Peyer's patch (tissue), 4 donors: ENCODE measurements at regions not wholly inside any gene's neighbourhood (a gene's known extent, or its start where the extent isn't known, plus 50 kb on each side); places are given as distances from the start of the nearest gene placed in this dataset.

Experiments
- CTCF ChIP-seq, 6 experiments: fragments of 450-650 bp in 4 of 6; fragments of 200-600 bp in 2 of 6; sonication (generic) in 1 of 6; IDR thresholded peaks; one replicate each; pipeline ENCODE4 v1.5.1; 2017 to 2019; ENCODE audit warnings: antibody characterized with exemption in 6 of 6, mild to moderate bottlenecking in 3 of 6, moderate library complexity in 1 of 6
- POLR2A ChIP-seq, 2 donors: fragments of 450-650 bp; IDR thresholded peaks; one replicate each; pipeline ENCODE4 v1.5.1; 2017; ENCODE audit warnings: antibody characterized with exemption in 2 of 2, mild to moderate bottlenecking in 2 of 2, moderate library complexity in 2 of 2

GRCh38 chr10:28777911-28778310 lies 100.6 kb downstream of the BAMBI start:
- no peak for TF ChIP-seq POLR2A (IDR thresholded peaks at IDR 0.05)
- TF ChIP-seq CTCF (IDR thresholded peaks at IDR 0.05) = no peak
